ENCODE measurements at regions not wholly inside any gene's neighbourhood (a gene's known extent, or its start where the extent isn't known, plus 50 kb on each side); places are given as distances from the start of the nearest gene placed in this dataset.

GRCh38 chr16:79651363-79651762 is 50.8 kb upstream of the MAF start:
- TF ChIP-seq CTCF (IDR thresholded peaks at IDR 0.05) (no peak), POLR2A (IDR thresholded peaks at IDR 0.05) (no peak)
